Left lung (tissue), 4 donors: ENCODE measurements at regions not wholly inside any gene's neighbourhood (a gene's known extent, or its start where the extent isn't known, plus 50 kb on each side); places are given as distances from the start of the nearest gene placed in this dataset.

Source experiments
- ATAC-seq: fragments of 200-7000 bp; cut with Tn5 transposase; one replicate; pipeline ENCODE4 v1.9.1; 2020; ENCODE audit warnings: moderate library complexity
- DNase-seq, 4 donors: peaks; one replicate each; pipeline ENCODE4 v3.0.0-alpha.2; 2013 to 2020
- H3K27ac ChIP-seq, 2 donors: fragments of 200-600 bp; sonication (generic) in 1 of 2; one replicate each; pipeline versions ENCODE4 v1.5.0 to v1.8.0; 2020 to 2021
- H3K27me3 ChIP-seq, 2 donors: fragments of 200-600 bp; sonication (generic) in 1 of 2; one replicate each; pipeline versions ENCODE4 v1.5.0 to v1.8.0; 2020 to 2021
- H3K36me3 ChIP-seq, 2 donors: fragments of 200-600 bp; sonication (generic) in 1 of 2; one replicate each; pipeline versions ENCODE4 v1.5.0 to v1.8.0; 2020 to 2021
- H3K4me1 ChIP-seq, 2 donors: fragments of 200-600 bp; one replicate each; pipeline ENCODE4 v1.8.0; 2021
- H3K4me3 ChIP-seq, 2 donors: fragments of 200-600 bp; sonication (generic) in 1 of 2; one replicate each; pipeline versions ENCODE4 v1.5.0 to v1.8.0; 2020 to 2021; ENCODE audit warnings: mild to moderate bottlenecking in 1 of 2
- H3K9me3 ChIP-seq, 2 donors: fragments of 200-600 bp; sonication (generic) in 1 of 2; one replicate each; pipeline versions ENCODE4 v1.5.0 to v1.8.0; 2020 to 2021
- intact Hi-C, 2 donors: fragments of 100-400 bp; cut with DNase I; formaldehyde crosslinking; loops; one replicate each; pipeline versions ENCODE4 v1.11.2 to v1.14.2; 2022
- TF ChIP-seq, protein P1 (sequence below), 2 donors: fragments of 200-600 bp; sonication (generic) in 1 of 2; IDR thresholded peaks; one replicate each; pipeline versions ENCODE4 v1.5.0 to v1.8.0; 2021; ENCODE audit warnings: antibody characterized with exemption in 2 of 2
- donor health status: DM: no; HTN: yes; CAD: no.
- donor health status: DM: no; HTN: no; CAD: no.

DNA sequence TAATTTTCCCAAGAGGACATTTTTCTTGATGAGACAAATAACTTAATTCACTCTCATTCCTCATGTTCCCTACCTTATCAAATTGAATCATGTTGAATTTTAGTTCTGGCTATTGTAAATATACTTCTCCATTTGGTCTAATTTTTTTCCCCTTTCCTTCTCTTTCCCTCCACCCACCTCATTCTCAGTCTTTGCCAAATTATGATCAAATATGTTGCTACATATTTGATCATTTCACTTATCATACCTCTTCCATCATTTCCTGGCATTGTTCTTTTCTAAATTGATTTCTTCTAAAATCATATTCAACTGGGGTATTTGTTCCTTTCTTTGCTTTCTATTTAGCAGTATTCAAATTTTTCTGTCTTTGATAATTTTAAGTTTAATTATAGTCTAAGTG is 52.3 kb downstream of the HDGFL1 start:
- TF ChIP-seq, protein P1, sequence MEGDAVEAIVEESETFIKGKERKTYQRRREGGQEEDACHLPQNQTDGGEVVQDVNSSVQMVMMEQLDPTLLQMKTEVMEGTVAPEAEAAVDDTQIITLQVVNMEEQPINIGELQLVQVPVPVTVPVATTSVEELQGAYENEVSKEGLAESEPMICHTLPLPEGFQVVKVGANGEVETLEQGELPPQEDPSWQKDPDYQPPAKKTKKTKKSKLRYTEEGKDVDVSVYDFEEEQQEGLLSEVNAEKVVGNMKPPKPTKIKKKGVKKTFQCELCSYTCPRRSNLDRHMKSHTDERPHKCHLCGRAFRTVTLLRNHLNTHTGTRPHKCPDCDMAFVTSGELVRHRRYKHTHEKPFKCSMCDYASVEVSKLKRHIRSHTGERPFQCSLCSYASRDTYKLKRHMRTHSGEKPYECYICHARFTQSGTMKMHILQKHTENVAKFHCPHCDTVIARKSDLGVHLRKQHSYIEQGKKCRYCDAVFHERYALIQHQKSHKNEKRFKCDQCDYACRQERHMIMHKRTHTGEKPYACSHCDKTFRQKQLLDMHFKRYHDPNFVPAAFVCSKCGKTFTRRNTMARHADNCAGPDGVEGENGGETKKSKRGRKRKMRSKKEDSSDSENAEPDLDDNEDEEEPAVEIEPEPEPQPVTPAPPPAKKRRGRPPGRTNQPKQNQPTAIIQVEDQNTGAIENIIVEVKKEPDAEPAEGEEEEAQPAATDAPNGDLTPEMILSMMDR (IDR thresholded peaks at IDR 0.05), result no peak
- DNase-seq, result no peak
- no peaks in the 10 kb centered on the region for H3K36me3 ChIP-seq
- intact Hi-C loops, result no loop called here
- no peaks in the 10 kb centered on the region for H3K27me3 ChIP-seq
- ATAC-seq, result no peak
- no peaks in the 10 kb centered on the region for H3K4me1 ChIP-seq
- H3K27ac ChIP-seq, result no peak overlapping the region
- peaks cover 3 to 27% of the 10 kb centered on the region in 2 donors for H3K9me3 ChIP-seq
- H3K4me3 ChIP-seq, result no peak overlapping the region

DNA sequence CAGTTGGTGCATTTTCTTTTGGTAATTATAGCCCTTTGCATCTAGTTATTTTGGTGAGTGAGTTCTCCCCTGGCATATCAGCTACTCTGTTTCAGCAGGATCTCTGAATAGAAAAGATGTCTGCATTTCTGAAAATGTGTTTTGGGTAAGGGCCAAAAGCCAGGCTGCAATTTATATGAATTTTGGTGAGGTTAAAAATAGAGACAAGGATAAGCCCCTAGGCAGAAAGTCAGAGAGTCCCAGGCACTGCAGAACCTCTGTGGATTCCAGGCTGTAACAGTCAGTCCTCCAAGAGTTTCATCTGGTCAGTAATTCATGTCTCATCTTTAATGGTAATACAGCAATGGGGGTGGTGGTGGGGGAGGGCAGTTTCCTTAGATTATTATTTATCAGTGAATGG is 53.0 kb downstream of the HDGFL1 start:
- Histone ChIP-seq H3K9me3 (peaks cover 3 to 31% of the 10 kb centered on the region in 2 donors), H3K4me1 (no peaks in the 10 kb centered on the region), H3K4me3 (no peak overlapping the region), H3K27ac (no peak overlapping the region), H3K27me3 (no peaks in the 10 kb centered on the region), H3K36me3 (no peaks in the 10 kb centered on the region)
- ATAC-seq, result no peak
- DNase-seq, result no peak
- intact Hi-C loops, result no loop called here
- TF ChIP-seq, protein P1 (IDR thresholded peaks at IDR 0.05), result no peak

DNA sequence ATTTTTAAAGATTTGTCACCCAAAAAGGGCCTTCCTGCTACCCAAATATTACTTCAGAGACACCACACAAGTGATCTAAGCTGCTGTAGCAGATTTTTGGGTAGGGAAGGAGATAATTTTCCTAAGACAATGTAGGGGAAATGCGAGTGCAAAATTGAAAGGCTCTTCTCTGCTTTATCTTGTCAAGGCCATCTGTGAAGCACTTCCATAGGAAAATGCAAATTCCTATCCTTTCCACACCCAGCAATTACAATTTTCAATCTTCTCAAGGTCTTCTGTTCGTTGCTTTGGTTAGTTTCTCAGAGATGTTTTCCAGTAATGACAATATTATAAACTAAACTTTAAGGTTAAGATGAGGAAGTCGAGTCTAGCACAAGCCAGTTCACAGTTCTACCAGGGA is 53.4 kb downstream of the HDGFL1 start:
- intact Hi-C loops, result no loop called here
- TF ChIP-seq, protein P1 (IDR thresholded peaks at IDR 0.05), result no peak
- no peaks in the 10 kb centered on the region for H3K4me1 ChIP-seq
- ATAC-seq (no peak), DNase-seq (no peak)
- H3K27me3 ChIP-seq, result no peaks in the 10 kb centered on the region
- no peak overlapping the region for H3K27ac ChIP-seq
- H3K4me3 ChIP-seq, result no peak overlapping the region
- H3K36me3 ChIP-seq, result no peaks in the 10 kb centered on the region
- H3K9me3 ChIP-seq, result peaks cover 3 to 28% of the 10 kb centered on the region in 2 donors

DNA sequence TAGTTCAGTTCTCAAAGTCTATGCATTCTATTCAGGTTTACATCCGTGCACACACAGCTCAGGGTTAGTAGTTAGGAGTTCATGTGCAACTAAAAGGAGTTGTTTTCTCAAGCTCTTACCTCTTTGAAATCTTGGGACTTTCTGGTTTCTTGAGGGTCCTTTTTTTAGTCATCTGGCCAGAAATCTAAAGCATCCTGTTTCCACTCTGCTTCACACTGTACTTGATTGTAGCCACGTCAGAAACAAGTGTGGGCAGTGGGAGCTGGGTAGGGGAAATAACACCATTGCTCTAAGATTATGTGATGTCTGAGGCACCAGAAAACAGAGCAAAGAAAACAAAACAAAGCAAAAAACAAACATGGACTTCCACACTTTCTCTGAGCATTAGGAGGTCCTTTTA is 58.3 kb downstream of the HDGFL1 start:
- intact Hi-C loops, result no loop called here
- Histone ChIP-seq H3K36me3 (no peaks in the 10 kb centered on the region), H3K9me3 (peaks cover 0 to 14% of the 10 kb centered on the region in 2 donors), H3K27me3 (no peaks in the 10 kb centered on the region), H3K4me1 (no peaks in the 10 kb centered on the region), H3K4me3 (no peak overlapping the region), H3K27ac (no peak overlapping the region)
- TF ChIP-seq, protein P1 (IDR thresholded peaks at IDR 0.05), result no peak
- ATAC-seq, result no peak
- DNase-seq, result no peak

DNA sequence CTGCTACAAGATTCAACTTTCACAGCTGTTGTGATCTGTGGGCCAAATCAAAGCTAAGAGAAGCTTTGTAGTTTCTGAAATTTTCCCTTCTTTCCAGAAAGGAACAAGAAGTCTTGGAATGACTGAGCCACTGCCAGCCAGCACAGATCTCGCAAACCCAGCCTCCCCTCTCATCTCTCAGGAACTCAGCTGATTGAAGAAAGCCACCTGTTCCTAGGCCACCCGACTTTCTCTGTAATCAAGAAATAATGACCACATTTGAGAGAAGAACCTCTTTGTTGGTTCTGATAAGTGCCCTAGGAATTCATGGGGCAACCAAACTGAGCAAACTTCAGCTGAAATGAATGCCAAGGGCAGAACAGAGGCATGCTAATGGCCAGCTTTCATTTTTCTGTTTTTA is 61.7 kb downstream of the HDGFL1 start:
- H3K27me3 ChIP-seq, result no peaks in the 10 kb centered on the region
- H3K36me3 ChIP-seq, result no peaks in the 10 kb centered on the region
- H3K4me1 ChIP-seq, result no peaks in the 10 kb centered on the region
- H3K9me3 ChIP-seq, result peaks cover 0 to 14% of the 10 kb centered on the region in 2 donors
- peak in 1 of 4 donors; percentile 49 for DNase-seq
- peak overlapping the region in 1 of 2 donors; percentile 63 for H3K27ac ChIP-seq
- ATAC-seq, result peak; percentile 29
- H3K4me3 ChIP-seq, result no peak overlapping the region
- TF ChIP-seq, protein P1 (IDR thresholded peaks at IDR 0.05), result no peak
- intact Hi-C loops, result no loop called here
